PC-3 (cell line): ENCODE measurements at regions not wholly inside any gene's neighbourhood (a gene's known extent, or its start where the extent isn't known, plus 50 kb on each side); places are given as distances from the start of the nearest gene placed in this dataset.
"Not testable (repeated sequence)": the region's sequence is repeated elsewhere in the genome, so short reads cannot be mapped to it uniquely, and the experiment has no call there.

Experiments
- ATAC-seq: fragments of 200-7000 bp; cut with Tn5 transposase; 2 replicates; pipeline ENCODE4 v1.9.1; 2020; ENCODE audit warnings: mild to moderate bottlenecking, moderate library complexity
- BruUV-seq: library from RNA; stranded (reverse); fragments of 400-500 nt; replicated peaks from 2 replicates; lab custom pipeline; 2021; lab: Mats Ljungman, UMichigan
- CTCF ChIA-PET: fragments of 300-600 bp; sonication (Branson Sonifier 250); formaldehyde crosslinking; loops from one replicate; lab custom pipeline; 2022; ENCODE audit warnings: antibody characterized with exemption; lab: Charles Lee
- POLR2A ChIA-PET: fragments of 300-600 bp; sonication (Branson Sonifier 250); formaldehyde crosslinking; loops from one replicate; lab custom pipeline; 2022; ENCODE audit warnings: antibody characterized with exemption; ENCODE audit not compliant: unreplicated experiment; lab: Charles Lee
- DNase-seq: peaks from one replicate; pipeline ENCODE4 v3.0.0-alpha.2; 2015
- H2AFZ ChIP-seq: fragments of 300-600 bp; sonication (generic); 2 replicates; pipeline ENCODE4 v1.6.0; 2016; ENCODE audit warnings: antibody characterized with exemption, low read length
- H3F3A ChIP-seq: fragments of 300-600 bp; sonication (generic); one replicate; pipeline ENCODE4 v1.6.0; 2017; ENCODE audit warnings: antibody characterized with exemption, low read length, control low read depth, mild to moderate bottlenecking; ENCODE audit not compliant: unreplicated experiment
- H3K27ac ChIP-seq: fragments of 300-600 bp; sonication (generic); 2 replicates; pipeline ENCODE4 v1.5.1; 2016; ENCODE audit warnings: mild to moderate bottlenecking, low read length
- H3K27me3 ChIP-seq: fragments of 300-600 bp; sonication (generic); 2 replicates; pipeline ENCODE4 v1.6.1; 2016; ENCODE audit warnings: low read length, mixed read lengths
- H3K36me3 ChIP-seq: fragments of 300-600 bp; sonication (generic); 2 replicates; pipeline ENCODE4 v1.6.1; 2016; ENCODE audit warnings: low read depth, mixed run types, low read length, mixed read lengths
- H3K4me1 ChIP-seq: fragments of 300-600 bp; sonication (generic); 2 replicates; pipeline ENCODE4 v1.5.1; 2016; ENCODE audit warnings: low read length; ENCODE audit not compliant: insufficient read depth
- H3K4me2 ChIP-seq: fragments of 300-600 bp; sonication (generic); 2 replicates; pipeline ENCODE4 v1.6.0; 2016; ENCODE audit warnings: low read length
- H3K4me3 ChIP-seq: fragments of 300-600 bp; sonication (generic); 2 replicates; pipeline ENCODE4 v1.5.1; 2016; ENCODE audit warnings: mild to moderate bottlenecking, low read length, mixed read lengths
- H3K79me2 ChIP-seq: fragments of 300-600 bp; sonication (generic); 2 replicates; pipeline ENCODE4 v1.6.1; 2017; ENCODE audit warnings: low read length, mixed read lengths
- H3K9ac ChIP-seq: fragments of 300-600 bp; sonication (generic); 2 replicates; pipeline ENCODE4 v1.6.0; 2016; ENCODE audit warnings: mild to moderate bottlenecking, low read length
- H3K9me2 ChIP-seq: fragments of 300-600 bp; sonication (generic); replicated peaks from 2 replicates; pipeline ENCODE4 v1.6.1; 2016; ENCODE audit warnings: mixed run types, low read length, mixed read lengths
- H3K9me3 ChIP-seq: fragments of 300-600 bp; sonication (generic); 2 replicates; pipeline ENCODE4 v1.6.1; 2016; ENCODE audit warnings: low read length, mixed read lengths
- H4K20me1 ChIP-seq: fragments of 300-600 bp; sonication (generic); 2 replicates; pipeline ENCODE4 v1.6.1; 2016; ENCODE audit warnings: low read length, mixed read lengths
- CTCF ChIP-seq: fragments of 300-600 bp; sonication (generic); conservative IDR thresholded peaks from 2 replicates; pipeline ENCODE4 v1.5.1; 2017; ENCODE audit warnings: antibody characterized with exemption, low read depth, mild to moderate bottlenecking, low read length
- EZH2 ChIP-seq: fragments of 300-600 bp; sonication (generic); IDR thresholded peaks from one replicate; pipeline ENCODE4 v1.6.1; 2017; ENCODE audit warnings: antibody characterized with exemption, mild to moderate bottlenecking, low read length; ENCODE audit not compliant: unreplicated experiment
- EZH2phosphoT487 ChIP-seq: fragments of 300-600 bp; sonication (generic); IDR thresholded peaks from 2 replicates; pipeline ENCODE4 v1.6.1; 2018; ENCODE audit warnings: mild to moderate bottlenecking, antibody characterized with exemption, low read length, borderline replicate concordance
- intact Hi-C: fragments of 100-400 bp; cut with micrococcal nuclease; formaldehyde crosslinking; loops from 2 replicates; pipeline ENCODE4 v1.9.0; 2023

- Histone ChIP-seq H3K9ac (no peak overlapping the region), H2AFZ (no peak overlapping the region; the same call in 1 of the 2 replicates), H3K27ac (no peak overlapping the region), H3K4me1 (peaks cover 8% of the 10 kb centered on the region; the same call in 1 of the 2 replicates), H3K27me3 (no peaks in the 10 kb centered on the region), H4K20me1 (no peaks in the 10 kb centered on the region), H3K79me2 (no peaks in the 10 kb centered on the region), H3K36me3 (no peaks in the 10 kb centered on the region), H3K9me2 (no peaks in the 10 kb centered on the region), H3F3A (no peaks in the 10 kb centered on the region), H3K4me3 (no peak overlapping the region), H3K4me2 (peak overlapping the region; percentile 30; the same call in 1 of the 2 replicates), H3K9me3 (no peaks in the 10 kb centered on the region)
- no peak for TF ChIP-seq CTCF
- BruUV-seq = no TSS peak
- POLR2A ChIA-PET = no interaction called here
- CTCF ChIA-PET = no interaction called here
- DNase-seq (peak; percentile 61), ATAC-seq (peak; percentile 27; the same call in 1 of the 2 replicates)
- intact Hi-C loops = no loop called here
Measured at GRCh38 chr2:2647141-2647541, 316.1 kb upstream of the MYT1L start.

- Histone ChIP-seq H4K20me1 (no peaks in the 10 kb centered on the region), H3K9ac (no peak overlapping the region), H3K36me3 (no peaks in the 10 kb centered on the region), H3K79me2 (no peaks in the 10 kb centered on the region), H3K4me3 (no peak overlapping the region), H3K4me2 (0 out of 2 replicates have a peak overlapping the region, but pooled peaks have one; percentile 30), H3K9me3 (no peaks in the 10 kb centered on the region), H3K9me2 (no peaks in the 10 kb centered on the region), H3K27me3 (no peaks in the 10 kb centered on the region), H3K4me1 (peaks cover 8% of the 10 kb centered on the region; the same call in 1 of the 2 replicates), H3K27ac (no peak overlapping the region), H3F3A (no peaks in the 10 kb centered on the region), H2AFZ (no peak overlapping the region; the same call in 1 of the 2 replicates)
- BruUV-seq = no TSS peak
- no peak for ATAC-seq
- intact Hi-C loops = no loop called here
- ChIA-PET CTCF (no interaction called here), POLR2A (no interaction called here)
- no peak for DNase-seq
- no peak for TF ChIP-seq CTCF
- no peak for TF ChIP-seq EZH2phosphoT487
- TF ChIP-seq EZH2 = no peak
Measured at GRCh38 chr2:2646433-2647051, 315.5 kb upstream of the MYT1L start.

- H3K27ac ChIP-seq = no peak overlapping the region
- H4K20me1 ChIP-seq = no peaks in the 10 kb centered on the region
- POLR2A ChIA-PET = no interaction called here
- no peaks in the 10 kb centered on the region for H3K9me2 ChIP-seq
- H3K4me2 ChIP-seq = no peak overlapping the region
- no peak overlapping the region for H3K4me3 ChIP-seq
- BruUV-seq = no TSS peak
- CTCF ChIA-PET = no interaction called here
- H3K9ac ChIP-seq = no peak overlapping the region
- H3K27me3 ChIP-seq = no peaks in the 10 kb centered on the region; the same call in 1 of the 2 replicates
- H3K4me1 ChIP-seq = peaks cover 8% of the 10 kb centered on the region; the same call in 1 of the 2 replicates
- H2AFZ ChIP-seq = no peak overlapping the region
- intact Hi-C loops = no loop called here
- no peak for ATAC-seq
- TF ChIP-seq EZH2 (no peak), EZH2phosphoT487 (no peak), CTCF (no peak)
- H3K36me3 ChIP-seq = no peaks in the 10 kb centered on the region
- DNase-seq = no peak
- no peaks in the 10 kb centered on the region for H3F3A ChIP-seq
- no peaks in the 10 kb centered on the region for H3K79me2 ChIP-seq
- H3K9me3 ChIP-seq = no peaks in the 10 kb centered on the region
Measured at GRCh38 chr2:2645162-2645855, 314.2 kb upstream of the MYT1L start.

GRCh38 chr2:2644751-2645150 is 313.7 kb upstream of the MYT1L start:
- H3K4me1 ChIP-seq, H3K9me2 ChIP-seq, ATAC-seq, H3K9me3 ChIP-seq, BruUV-seq, H3F3A ChIP-seq, H4K20me1 ChIP-seq, H3K36me3 ChIP-seq, H2AFZ ChIP-seq, H3K27ac ChIP-seq, POLR2A ChIA-PET, intact Hi-C loops, DNase-seq, H3K4me2 ChIP-seq, CTCF ChIA-PET, H3K9ac ChIP-seq, H3K27me3 ChIP-seq, H3K4me3 ChIP-seq, H3K79me2 ChIP-seq: not testable (repeated sequence)
